ENCODE measurements at regions not wholly inside any gene's neighbourhood (a gene's known extent, or its start where the extent isn't known, plus 50 kb on each side); places are given as distances from the start of the nearest gene placed in this dataset.

DNA sequence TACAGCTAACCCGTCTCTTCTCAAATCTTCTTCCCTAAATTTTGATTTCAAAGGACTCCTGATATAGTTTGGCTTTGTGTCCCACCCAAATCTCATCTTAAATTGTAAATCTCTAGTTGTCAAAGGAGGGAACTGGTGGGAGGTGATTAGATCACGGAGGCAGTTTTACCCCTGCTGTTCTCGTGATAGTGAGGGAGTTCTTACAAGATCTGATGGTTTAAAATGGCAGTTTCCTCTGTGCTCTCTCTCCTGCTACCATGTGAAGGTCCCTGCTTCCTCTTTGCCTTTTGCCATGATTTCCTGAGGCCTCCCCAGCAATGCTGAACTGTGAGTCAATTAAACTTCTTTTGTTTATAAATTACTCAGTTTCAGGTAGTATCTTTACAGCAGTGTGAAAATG lies 269.3 kb downstream of the POLR1F start:
- H3K27ac ChIP-seq = no peak overlapping the region
- 73% methylated on average over 2 of the region's 3 CpGs; no CpG with 5 or more reads in 1 of the 2 donors for WGBS, 2 donors (ENCODE audit: low coverage in 1 of 2)
- no peak for ATAC-seq
- H3K27me3 ChIP-seq = no peaks in the 10 kb centered on the region
- H3K36me3 ChIP-seq = no peaks in the 10 kb centered on the region
- H3K4me1 ChIP-seq = no peaks in the 10 kb centered on the region
- H3K9me3 ChIP-seq = no peaks in the 10 kb centered on the region
- H3K4me3 ChIP-seq = no peak overlapping the region
- TF ChIP-seq EP300 (IDR thresholded peaks at IDR 0.05) = no peak
- TF ChIP-seq, protein P1, sequence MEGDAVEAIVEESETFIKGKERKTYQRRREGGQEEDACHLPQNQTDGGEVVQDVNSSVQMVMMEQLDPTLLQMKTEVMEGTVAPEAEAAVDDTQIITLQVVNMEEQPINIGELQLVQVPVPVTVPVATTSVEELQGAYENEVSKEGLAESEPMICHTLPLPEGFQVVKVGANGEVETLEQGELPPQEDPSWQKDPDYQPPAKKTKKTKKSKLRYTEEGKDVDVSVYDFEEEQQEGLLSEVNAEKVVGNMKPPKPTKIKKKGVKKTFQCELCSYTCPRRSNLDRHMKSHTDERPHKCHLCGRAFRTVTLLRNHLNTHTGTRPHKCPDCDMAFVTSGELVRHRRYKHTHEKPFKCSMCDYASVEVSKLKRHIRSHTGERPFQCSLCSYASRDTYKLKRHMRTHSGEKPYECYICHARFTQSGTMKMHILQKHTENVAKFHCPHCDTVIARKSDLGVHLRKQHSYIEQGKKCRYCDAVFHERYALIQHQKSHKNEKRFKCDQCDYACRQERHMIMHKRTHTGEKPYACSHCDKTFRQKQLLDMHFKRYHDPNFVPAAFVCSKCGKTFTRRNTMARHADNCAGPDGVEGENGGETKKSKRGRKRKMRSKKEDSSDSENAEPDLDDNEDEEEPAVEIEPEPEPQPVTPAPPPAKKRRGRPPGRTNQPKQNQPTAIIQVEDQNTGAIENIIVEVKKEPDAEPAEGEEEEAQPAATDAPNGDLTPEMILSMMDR (IDR thresholded peaks at IDR 0.05) = no peak
- no peak for TF ChIP-seq POLR2AphosphoS5 (IDR thresholded peaks at IDR 0.05)
- no peak for TF ChIP-seq POLR2A (IDR thresholded peaks at IDR 0.05)

DNA sequence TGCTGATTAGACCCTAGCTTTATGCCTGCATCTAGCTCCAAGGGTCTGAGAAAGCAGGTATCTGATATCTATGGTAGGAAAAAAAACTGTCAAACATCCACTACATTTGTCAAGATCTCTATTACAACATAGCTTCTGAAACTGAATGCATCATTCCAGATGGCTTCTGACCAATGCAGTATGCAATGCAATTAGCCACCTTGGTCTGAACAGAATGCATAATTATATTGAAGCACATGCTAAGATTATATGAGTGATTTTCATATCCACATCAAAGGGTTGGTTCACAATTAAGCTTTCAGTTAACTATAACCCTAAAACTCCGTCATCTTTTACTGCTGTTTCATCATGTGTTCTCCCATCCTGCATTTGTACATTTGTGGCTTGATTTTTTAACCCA lies 271.4 kb downstream of the POLR1F start:
- Histone ChIP-seq H3K36me3 (no peaks in the 10 kb centered on the region), H3K27me3 (no peaks in the 10 kb centered on the region), H3K4me1 (no peaks in the 10 kb centered on the region), H3K9me3 (no peaks in the 10 kb centered on the region), H3K4me3 (no peak overlapping the region), H3K27ac (no peak overlapping the region)
- WGBS, 2 donors (ENCODE audit: low coverage in 1 of 2) = 81 to 100% methylated on average over 1 of the region's 1 CpG
- no peak for ATAC-seq
- TF ChIP-seq EP300 (IDR thresholded peaks at IDR 0.05) (no peak), POLR2AphosphoS5 (IDR thresholded peaks at IDR 0.05) (no peak), POLR2A (IDR thresholded peaks at IDR 0.05) (no peak)
- TF ChIP-seq, protein P1 (IDR thresholded peaks at IDR 0.05) = no peak

DNA sequence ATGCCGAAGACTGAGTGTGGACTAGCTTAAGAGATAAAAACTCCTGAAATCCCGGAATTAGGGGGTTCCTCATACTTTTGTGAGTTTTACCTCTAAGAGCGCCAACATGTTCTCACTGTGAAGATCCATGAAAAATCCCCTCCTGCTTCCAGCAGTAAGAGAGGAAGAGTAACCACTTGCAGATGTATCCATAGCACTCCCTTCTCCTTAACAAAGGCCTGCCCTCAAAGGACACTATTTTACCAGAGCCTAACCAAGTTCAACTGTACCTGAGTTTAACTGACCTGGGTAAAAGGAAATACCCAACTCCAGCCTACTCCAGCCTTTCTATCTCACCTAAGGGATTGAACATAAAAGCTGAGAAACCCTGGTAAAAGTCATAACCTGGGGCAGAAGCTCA lies 280.9 kb downstream of the POLR1F start:
- H3K9me3 ChIP-seq = no peaks in the 10 kb centered on the region
- TF ChIP-seq POLR2A (IDR thresholded peaks at IDR 0.05) = no peak
- TF ChIP-seq, protein P1 (IDR thresholded peaks at IDR 0.05) = no peak
- TF ChIP-seq POLR2AphosphoS5 (IDR thresholded peaks at IDR 0.05) = no peak
- no peak for TF ChIP-seq EP300 (IDR thresholded peaks at IDR 0.05)
- H3K36me3 ChIP-seq = no peaks in the 10 kb centered on the region
- H3K4me3 ChIP-seq = no peak overlapping the region
- H3K27me3 ChIP-seq = no peaks in the 10 kb centered on the region
- H3K27ac ChIP-seq = no peak overlapping the region
- no peak for ATAC-seq
- WGBS, 2 donors (ENCODE audit: low coverage in 1 of 2) = 76 to 98% methylated on average over 3 of the region's 3 CpGs
- H3K4me1 ChIP-seq = no peaks in the 10 kb centered on the region

- no peak overlapping the region for H3K4me3 ChIP-seq
- H3K36me3 ChIP-seq = no peaks in the 10 kb centered on the region
- H3K27ac ChIP-seq = no peak overlapping the region
- no peaks in the 10 kb centered on the region for H3K4me1 ChIP-seq
- WGBS, 2 donors (ENCODE audit: low coverage in 1 of 2) = 73 to 80% methylated on average over 1 of the region's 1 CpG
- no peaks in the 10 kb centered on the region for H3K27me3 ChIP-seq
- no peaks in the 10 kb centered on the region for H3K9me3 ChIP-seq
- no peak for ATAC-seq
- TF ChIP-seq POLR2A (IDR thresholded peaks at IDR 0.05) (no peak), POLR2AphosphoS5 (IDR thresholded peaks at IDR 0.05) (no peak), EP300 (IDR thresholded peaks at IDR 0.05) (no peak)
- TF ChIP-seq, protein P1 (IDR thresholded peaks at IDR 0.05) = no peak
Measured at GRCh38 chr7:19421861-19422260, 276.6 kb upstream of the FERD3L start.

DNA sequence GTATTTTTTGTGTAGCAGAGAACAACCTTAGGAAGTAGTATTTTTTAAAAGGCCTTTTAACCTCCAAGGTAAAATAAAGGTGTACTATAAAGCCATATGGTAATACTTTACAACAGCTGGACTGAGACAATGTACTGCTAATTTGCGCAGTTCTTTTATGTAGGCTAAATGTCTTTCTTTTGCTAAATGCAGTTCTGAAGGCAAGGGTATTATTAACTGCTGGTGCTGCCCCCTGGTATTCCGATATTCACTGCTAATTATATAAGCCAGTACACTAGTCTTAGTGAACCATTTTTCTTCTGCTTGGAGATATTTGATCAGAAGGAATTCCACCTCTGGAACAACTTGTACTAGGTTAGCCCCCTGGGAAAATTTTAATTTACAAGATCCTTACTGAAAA lies 272.0 kb upstream of the FERD3L start:
- Histone ChIP-seq H3K4me1 (no peaks in the 10 kb centered on the region), H3K4me3 (no peak overlapping the region), H3K9me3 (no peaks in the 10 kb centered on the region), H3K36me3 (no peaks in the 10 kb centered on the region), H3K27ac (no peak overlapping the region), H3K27me3 (no peaks in the 10 kb centered on the region)
- ATAC-seq = no peak
- WGBS, 2 donors (ENCODE audit: low coverage in 1 of 2) = 88% methylated on average over 2 of the region's 2 CpGs
- TF ChIP-seq POLR2A (IDR thresholded peaks at IDR 0.05) = no peak

All from gastroesophageal sphincter (tissue), 4 donors.